ENCODE measurements at regions not wholly inside any gene's neighbourhood (a gene's known extent, or its start where the extent isn't known, plus 50 kb on each side); places are given as distances from the start of the nearest gene placed in this dataset.

GRCh38 chr2:149899390-149899789, 311.8 kb upstream of the MMADHC start:
- TF ChIP-seq ZFP30 (CRISPR knock-in tag; IDR thresholded peaks at IDR 0.05) (no peak), ISL1 (CRISPR knock-in tag; IDR thresholded peaks at IDR 0.05) (no peak), ZFP3 (CRISPR knock-in tag; IDR thresholded peaks at IDR 0.05) (no peak), ZC3H10 (CRISPR knock-in tag; IDR thresholded peaks at IDR 0.05) (no peak), CREB5 (CRISPR knock-in tag; IDR thresholded peaks at IDR 0.05; ENCODE audit: low read depth) (no peak)

All from SK-N-SH treated with all-trans-retinoic acid at 6 μM for 48 hours (cell line).